Mesenchymal stem cell (in vitro differentiated cells and primary cell): ENCODE measurements at regions not wholly inside any gene's neighbourhood (a gene's known extent, or its start where the extent isn't known, plus 50 kb on each side); places are given as distances from the start of the nearest gene placed in this dataset.

Experiments used
- DNase-seq: peaks from one replicate; pipeline ENCODE4 v3.0.0-alpha.2; 2013
- H2AFZ ChIP-seq: one replicate; pipeline ENCODE4 v1.6.1; 2013; ENCODE audit warnings: low read depth, mild to moderate bottlenecking, control low read depth, inconsistent platforms, low read length, moderate library complexity
- H2AK5ac ChIP-seq: 2 replicates; pipeline ENCODE4 v1.6.1; 2013; ENCODE audit warnings: low read length, moderate library complexity, mild to moderate bottlenecking, inconsistent platforms; ENCODE audit not compliant: severe bottlenecking
- H2BK120ac ChIP-seq: one replicate; pipeline ENCODE4 v1.6.1; 2013; ENCODE audit warnings: low read depth, mild to moderate bottlenecking, inconsistent platforms, low read length, moderate library complexity
- H2BK12ac ChIP-seq, 2 experiments: one replicate each; pipeline ENCODE4 v1.6.1; 2013; ENCODE audit warnings: inconsistent platforms in 2 of 2, low read length in 2 of 2, mild to moderate bottlenecking in 2 of 2, moderate library complexity in 2 of 2, control low read depth in 1 of 2
- H2BK15ac ChIP-seq: one replicate; pipeline ENCODE4 v1.6.1; 2013; ENCODE audit warnings: mild to moderate bottlenecking, low read depth, inconsistent platforms; ENCODE audit not compliant: poor library complexity, severe bottlenecking
- H2BK5ac ChIP-seq: 2 replicates; pipeline ENCODE4 v1.6.1; 2013; ENCODE audit warnings: low read depth, mild to moderate bottlenecking, low read length, control low read depth, inconsistent platforms; ENCODE audit not compliant: poor library complexity, severe bottlenecking
- H3K14ac ChIP-seq, 2 experiments: one replicate each; pipeline ENCODE4 v1.6.1; 2013; ENCODE audit warnings: inconsistent platforms in 2 of 2, low read length in 2 of 2, control low read depth in 1 of 2, mild to moderate bottlenecking in 1 of 2, moderate library complexity in 1 of 2
- H3K18ac ChIP-seq, 2 experiments: one replicate each; pipeline ENCODE4 v1.6.1; 2013; ENCODE audit warnings: inconsistent platforms in 2 of 2, low read length in 2 of 2, control low read depth in 1 of 2, low read depth in 1 of 2, mild to moderate bottlenecking in 1 of 2
- H3K23ac ChIP-seq, 2 experiments: one replicate each; pipeline ENCODE4 v1.6.1; 2013; ENCODE audit warnings: inconsistent platforms in 2 of 2, low read length in 2 of 2, mild to moderate bottlenecking in 2 of 2, moderate library complexity in 2 of 2, control low read depth in 1 of 2
- H3K27ac ChIP-seq: 2 replicates; pipeline ENCODE4 v1.5.1; 2013; ENCODE audit warnings: mild to moderate bottlenecking, moderate library complexity, low read length, control low read depth, inconsistent platforms; ENCODE audit not compliant: poor library complexity, severe bottlenecking
- H3K27me3 ChIP-seq, 2 experiments: 2 replicates each; pipeline versions ENCODE4 v1.6.1 to v1.7.0; 2013; ENCODE audit warnings: low read length in 2 of 2, mild to moderate bottlenecking in 2 of 2, moderate library complexity in 2 of 2, control low read depth in 1 of 2, inconsistent platforms in 1 of 2; ENCODE audit not compliant: control insufficient read depth in 1 of 2, insufficient read depth in 1 of 2
- H3K36me3 ChIP-seq, 2 experiments: 2 replicates each; pipeline versions ENCODE4 v1.6.1 to v1.7.0; 2013; ENCODE audit warnings: low read length in 2 of 2, control low read depth in 1 of 2, inconsistent platforms in 1 of 2, low read depth in 1 of 2, mild to moderate bottlenecking in 1 of 2; ENCODE audit not compliant: insufficient read depth in 2 of 2, control insufficient read depth in 1 of 2
- H3K4ac ChIP-seq, 2 experiments: one replicate each; pipeline ENCODE4 v1.6.1; 2013; ENCODE audit warnings: inconsistent platforms in 2 of 2, low read length in 2 of 2, mild to moderate bottlenecking in 2 of 2, moderate library complexity in 2 of 2, control low read depth in 1 of 2, low read depth in 1 of 2
- H3K4me1 ChIP-seq: 2 replicates; pipeline ENCODE4 v1.6.1; 2013; ENCODE audit warnings: low read depth, low read length, control low read depth; ENCODE audit not compliant: control insufficient read depth, insufficient read depth
- H3K4me2 ChIP-seq: 2 replicates; pipeline ENCODE4 v1.6.1; 2013; ENCODE audit warnings: low read length, mild to moderate bottlenecking, inconsistent platforms; ENCODE audit not compliant: poor library complexity, severe bottlenecking
- H3K4me3 ChIP-seq, 2 experiments: 2 replicates each; pipeline versions ENCODE4 v1.5.1 to v1.7.0; 2013; ENCODE audit warnings: low read length in 2 of 2, mild to moderate bottlenecking in 2 of 2, control low read depth in 1 of 2, low read depth in 1 of 2; ENCODE audit not compliant: insufficient read depth in 1 of 2
- H3K79me1 ChIP-seq: replicated peaks from 2 replicates; pipeline ENCODE4 v1.6.1; 2013; ENCODE audit warnings: mild to moderate bottlenecking, control low read depth, low read length, inconsistent platforms; ENCODE audit not compliant: poor library complexity, severe bottlenecking
- H3K9ac ChIP-seq: 2 replicates; pipeline ENCODE4 v1.7.0; 2013; ENCODE audit warnings: mild to moderate bottlenecking, low read length, moderate library complexity
- H3K9me3 ChIP-seq: 2 replicates; pipeline ENCODE4 v1.7.0; 2013; ENCODE audit warnings: mild to moderate bottlenecking, low read length; ENCODE audit not compliant: control insufficient read depth
- H4K8ac ChIP-seq: one replicate; pipeline ENCODE4 v1.6.1; 2013; ENCODE audit warnings: inconsistent platforms, mild to moderate bottlenecking, low read length, moderate library complexity
- H4K91ac ChIP-seq: one replicate; pipeline ENCODE4 v1.6.1; 2013; ENCODE audit warnings: mild to moderate bottlenecking, low read length, inconsistent platforms
- whole genome bisulfite sequencing: methylation state at CpG from one replicate; pipeline ENCODE4 v1.1.7; 2013; ENCODE audit warnings: mixed read lengths; 5-methylcytosine and 5-hydroxymethylcytosine counted together

DNA sequence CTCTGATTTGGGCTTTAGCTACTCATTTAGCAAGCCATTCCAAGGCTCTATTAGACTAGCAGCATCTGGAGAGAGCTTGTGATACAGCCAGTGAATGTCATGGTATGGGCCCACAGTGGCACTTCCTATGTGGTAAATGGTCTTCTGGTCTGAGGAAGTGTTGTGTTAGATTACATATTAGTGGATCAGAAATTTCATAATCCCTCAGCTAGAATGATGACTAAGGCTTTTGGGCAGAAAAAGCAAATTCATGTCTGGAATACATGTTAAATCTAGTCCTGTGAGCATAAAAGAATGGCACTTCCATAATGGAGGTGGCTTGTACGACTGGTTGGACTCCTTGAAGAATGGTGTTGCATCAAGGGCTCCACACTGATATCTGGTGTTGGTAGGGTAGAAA, 436.8 kb upstream of the CWC22 start:
- no peaks in the 10 kb centered on the region for H3K79me1 ChIP-seq
- DNase-seq = no peak
- H2BK15ac ChIP-seq = no peak overlapping the region
- no peaks in the 10 kb centered on the region for H3K27me3 ChIP-seq
- no peak overlapping the region for H2AFZ ChIP-seq
- no peak overlapping the region for H2BK5ac ChIP-seq
- no peaks in the 10 kb centered on the region for H3K36me3 ChIP-seq
- H3K18ac ChIP-seq = no peak overlapping the region
- H3K9ac ChIP-seq = no peak overlapping the region
- 86% methylated on average over 1 of the region's 1 CpG for WGBS
- H3K4me3 ChIP-seq = no peak overlapping the region
- H2AK5ac ChIP-seq = no peak overlapping the region
- no peaks in the 10 kb centered on the region for H3K4me1 ChIP-seq
- H3K4ac ChIP-seq = no peak overlapping the region
- H3K23ac ChIP-seq = no peak overlapping the region
- H4K91ac ChIP-seq = no peak overlapping the region
- no peak overlapping the region for H3K14ac ChIP-seq
- H2BK120ac ChIP-seq = no peak overlapping the region
- no peak overlapping the region for H2BK12ac ChIP-seq
- H4K8ac ChIP-seq = no peak overlapping the region
- no peak overlapping the region for H3K4me2 ChIP-seq
- H3K9me3 ChIP-seq = no peaks in the 10 kb centered on the region
- H3K27ac ChIP-seq = no peak overlapping the region

GRCh38 chr2:180442860-180443644, 436.0 kb upstream of the CWC22 start:
- no peak overlapping the region for H3K14ac ChIP-seq
- H3K27ac ChIP-seq = no peak overlapping the region
- no peak overlapping the region for H3K4me3 ChIP-seq
- DNase-seq = no peak
- no peaks in the 10 kb centered on the region for H3K9me3 ChIP-seq
- no peak overlapping the region for H3K4me2 ChIP-seq
- H2BK5ac ChIP-seq = no peak overlapping the region
- no peak overlapping the region for H2BK12ac ChIP-seq
- no peak overlapping the region for H3K9ac ChIP-seq
- no peak overlapping the region for H4K91ac ChIP-seq
- H3K79me1 ChIP-seq = no peaks in the 10 kb centered on the region
- no peak overlapping the region for H2BK15ac ChIP-seq
- 100% methylated on average over 1 of the region's 1 CpG for WGBS
- no peak overlapping the region for H2AK5ac ChIP-seq
- no peak overlapping the region for H4K8ac ChIP-seq
- no peak overlapping the region for H3K23ac ChIP-seq
- no peaks in the 10 kb centered on the region for H3K36me3 ChIP-seq
- H3K18ac ChIP-seq = no peak overlapping the region
- no peak overlapping the region for H2AFZ ChIP-seq
- H3K27me3 ChIP-seq = no peaks in the 10 kb centered on the region
- H3K4me1 ChIP-seq = no peaks in the 10 kb centered on the region
- H2BK120ac ChIP-seq = no peak overlapping the region
- no peak overlapping the region for H3K4ac ChIP-seq

DNA sequence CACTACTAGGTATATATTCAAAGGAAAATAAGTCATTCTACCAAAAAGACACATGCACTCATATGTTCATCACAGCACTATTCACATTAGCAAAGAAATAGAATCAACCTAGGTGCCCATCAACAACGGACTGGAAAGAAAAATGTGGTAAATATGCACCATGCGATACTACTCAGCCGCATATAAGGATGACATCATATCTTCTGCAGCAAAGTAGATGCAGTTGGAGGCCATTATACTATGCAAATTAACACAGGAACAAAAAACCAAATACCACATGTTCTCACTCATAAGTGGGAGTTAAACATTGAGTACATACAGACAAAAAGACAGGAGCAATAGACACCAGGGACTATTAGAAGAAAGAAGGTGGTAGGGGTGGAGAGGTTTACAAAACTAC, 412.1 kb upstream of the CWC22 start:
- Histone ChIP-seq H3K27ac (no peak overlapping the region), H2BK5ac (no peak overlapping the region), H3K9ac (no peak overlapping the region), H3K79me1 (no peaks in the 10 kb centered on the region), H2AFZ (no peak overlapping the region), H3K9me3 (no peaks in the 10 kb centered on the region), H3K23ac (no peak overlapping the region), H3K4ac (no peak overlapping the region), H3K4me2 (no peak overlapping the region), H4K8ac (no peak overlapping the region), H4K91ac (no peak overlapping the region), H3K14ac (no peak overlapping the region), H3K18ac (no peak overlapping the region), H2BK15ac (no peak overlapping the region), H3K36me3 (no peaks in the 10 kb centered on the region), H2AK5ac (no peak overlapping the region), H3K27me3 (no peaks in the 10 kb centered on the region), H3K4me3 (no peak overlapping the region), H3K4me1 (no peaks in the 10 kb centered on the region), H2BK120ac (no peak overlapping the region), H2BK12ac (no peak overlapping the region)
- 92% methylated on average over 1 of the region's 3 CpGs for WGBS
- no peak for DNase-seq

DNA sequence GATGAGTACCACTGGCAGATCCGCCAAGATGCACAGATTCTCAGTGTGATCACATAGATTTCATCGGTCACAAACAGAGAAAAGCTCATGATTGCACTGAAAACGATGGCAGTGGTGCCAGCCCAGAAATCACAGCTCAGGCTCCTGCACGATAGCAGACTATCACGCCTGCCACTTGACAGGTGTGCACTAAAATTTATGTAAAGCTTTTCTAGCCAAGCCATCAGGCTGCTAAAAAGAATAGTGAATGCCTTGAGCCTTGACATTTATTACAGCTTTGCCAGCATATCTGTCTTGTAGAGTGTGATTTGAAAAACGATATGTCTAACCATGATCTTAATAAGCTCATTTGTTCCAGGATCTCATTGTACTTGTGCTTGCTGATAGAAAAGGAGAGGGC, 409.5 kb upstream of the CWC22 start:
- H3K23ac ChIP-seq = no peak overlapping the region
- no peak overlapping the region for H2BK5ac ChIP-seq
- no peak overlapping the region for H2AFZ ChIP-seq
- no peak overlapping the region for H2BK12ac ChIP-seq
- no peaks in the 10 kb centered on the region for H3K79me1 ChIP-seq
- no peak overlapping the region for H4K8ac ChIP-seq
- H2AK5ac ChIP-seq = no peak overlapping the region
- H3K4me1 ChIP-seq = peaks cover 2% of the 10 kb centered on the region
- no peak overlapping the region for H3K14ac ChIP-seq
- no peak overlapping the region for H3K27ac ChIP-seq
- H3K18ac ChIP-seq = no peak overlapping the region
- H3K36me3 ChIP-seq = no peaks in the 10 kb centered on the region
- H3K4me2 ChIP-seq = no peak overlapping the region
- no peak overlapping the region for H4K91ac ChIP-seq
- H2BK120ac ChIP-seq = no peak overlapping the region
- WGBS = 97% methylated on average over 6 of the region's 6 CpGs
- H3K9me3 ChIP-seq = no peaks in the 10 kb centered on the region
- no peaks in the 10 kb centered on the region for H3K27me3 ChIP-seq
- H3K9ac ChIP-seq = no peak overlapping the region
- no peak overlapping the region for H3K4ac ChIP-seq
- H3K4me3 ChIP-seq = no peak overlapping the region
- no peak for DNase-seq
- no peak overlapping the region for H2BK15ac ChIP-seq
